ENCODE measurements at regions not wholly inside any gene's neighbourhood (a gene's known extent, or its start where the extent isn't known, plus 50 kb on each side); places are given as distances from the start of the nearest gene placed in this dataset.
"Not testable (repeated sequence)": the region's sequence is repeated elsewhere in the genome, so short reads cannot be mapped to it uniquely, and the experiment has no call there.

GRCh38 chr17:27950995-27951394, 57.8 kb upstream of the LYRM9 start:
- Mint-ChIP-seq H3K36me3 (no peaks in the 10 kb centered on the region), H3K4me3 (no peak overlapping the region), H3K27me3 (ENCODE audit: low read depth) (peaks cover 10% of the 10 kb centered on the region), H3K9me3 (no peaks in the 10 kb centered on the region), H3K27ac (no peak overlapping the region), H3K4me1 (peaks cover 12% of the 10 kb centered on the region)
- DNase-seq (ENCODE audit: low spot score in 2 of 2, unreplicated experiment in 2 of 2), result no peak
- no peak for TF ChIP-seq CTCF (IDR thresholded peaks at IDR 0.05; ENCODE audit: unreplicated experiment)

- Mint-ChIP-seq H3K27ac (no peak overlapping the region), H3K4me3 (no peak overlapping the region), H3K9me3 (no peaks in the 10 kb centered on the region), H3K27me3 (ENCODE audit: low read depth) (peaks cover 10% of the 10 kb centered on the region), H3K36me3 (no peaks in the 10 kb centered on the region), H3K4me1 (peaks cover 13% of the 10 kb centered on the region)
- DNase-seq (ENCODE audit: low spot score in 2 of 2, unreplicated experiment in 2 of 2), result no peak
- no peak for TF ChIP-seq CTCF (IDR thresholded peaks at IDR 0.05; ENCODE audit: unreplicated experiment)
Measured at GRCh38 chr17:27951872-27952271, 58.7 kb upstream of the LYRM9 start.

GRCh38 chr17:27952366-27952765, 59.2 kb upstream of the LYRM9 start:
- no peak for TF ChIP-seq CTCF (IDR thresholded peaks at IDR 0.05; ENCODE audit: unreplicated experiment)
- peaks cover 18% of the 10 kb centered on the region for H3K4me1 Mint-ChIP-seq
- H3K27ac Mint-ChIP-seq, result no peak overlapping the region
- DNase-seq (ENCODE audit: low spot score in 2 of 2, unreplicated experiment in 2 of 2), result no peak
- H3K27me3 Mint-ChIP-seq (ENCODE audit: low read depth), result peaks cover 10% of the 10 kb centered on the region
- H3K9me3 Mint-ChIP-seq, result no peaks in the 10 kb centered on the region
- H3K4me3 Mint-ChIP-seq, result no peak overlapping the region
- H3K36me3 Mint-ChIP-seq, result no peaks in the 10 kb centered on the region

GRCh38 chr17:27954548-27955495, 61.7 kb upstream of the LYRM9 start:
- H3K36me3 Mint-ChIP-seq, result no peaks in the 10 kb centered on the region
- no peak for DNase-seq (ENCODE audit: low spot score in 2 of 2, unreplicated experiment in 2 of 2)
- H3K9me3 Mint-ChIP-seq, result no peaks in the 10 kb centered on the region
- H3K4me1 Mint-ChIP-seq, result peaks cover 22% of the 10 kb centered on the region
- no peak overlapping the region for H3K4me3 Mint-ChIP-seq
- TF ChIP-seq CTCF (IDR thresholded peaks at IDR 0.05; ENCODE audit: unreplicated experiment), result no peak
- no peak overlapping the region for H3K27ac Mint-ChIP-seq
- peaks cover 10% of the 10 kb centered on the region for H3K27me3 Mint-ChIP-seq (ENCODE audit: low read depth)

- H3K9me3 Mint-ChIP-seq, result no peaks in the 10 kb centered on the region
- H3K4me1 Mint-ChIP-seq, result peaks cover 22% of the 10 kb centered on the region
- no peak for DNase-seq (ENCODE audit: low spot score in 2 of 2, unreplicated experiment in 2 of 2)
- peaks cover 4% of the 10 kb centered on the region for H3K27me3 Mint-ChIP-seq (ENCODE audit: low read depth)
- no peaks in the 10 kb centered on the region for H3K36me3 Mint-ChIP-seq
- no peak overlapping the region for H3K4me3 Mint-ChIP-seq
- no peak for TF ChIP-seq CTCF (IDR thresholded peaks at IDR 0.05; ENCODE audit: unreplicated experiment)
- peak overlapping the region; percentile 30 for H3K27ac Mint-ChIP-seq
Measured at GRCh38 chr17:27956601-27957445, 63.7 kb upstream of the LYRM9 start.

- H3K27me3 Mint-ChIP-seq (ENCODE audit: low read depth); H3K9me3 Mint-ChIP-seq; H3K36me3 Mint-ChIP-seq; H3K4me3 Mint-ChIP-seq; DNase-seq (ENCODE audit: low spot score in 2 of 2, unreplicated experiment in 2 of 2): not testable (repeated sequence)
- peaks cover 22% of the 10 kb centered on the region for H3K4me1 Mint-ChIP-seq
- H3K27ac Mint-ChIP-seq, result peak overlapping the region; percentile 30
Measured at GRCh38 chr17:27957446-27957793, 64.3 kb upstream of the LYRM9 start.
